H1 (cell line): ENCODE measurements at regions not wholly inside any gene's neighbourhood (a gene's known extent, or its start where the extent isn't known, plus 50 kb on each side); places are given as distances from the start of the nearest gene placed in this dataset.

Source experiments
- CTCF ChIA-PET: fragments of 300-600 bp; sonication (Branson Sonifier 250); formaldehyde crosslinking; loops from one replicate; lab custom pipeline; 2021; ENCODE audit not compliant: partially characterized antibody; lab: Charles Lee
- POLR2A ChIA-PET: fragments of 300-600 bp; sonication (Branson Sonifier 250); formaldehyde crosslinking; loops from one replicate; lab custom pipeline; 2021; ENCODE audit warnings: inconsistent platforms; ENCODE audit not compliant: partially characterized antibody; lab: Charles Lee
- DNase-seq, 2 experiments: peaks; one replicate each; pipeline versions ENCODE4 v3.0.0 to v3.0.0-alpha.2; 2010 to 2022; ENCODE audit warnings: low spot score in 2 of 2, low read depth in 1 of 2, mixed read lengths in 1 of 2
- FAIRE-seq: peaks from 2 replicates; lab custom pipeline; 2011; peaks lifted over from hg19 to GRCh38; lab: Jason Lieb, UNC
- H2AFZ ChIP-seq: 2 replicates; pipeline ENCODE4 v1.8.1; 2012; ENCODE audit warnings: low read length, inconsistent platforms
- H2AK5ac ChIP-seq: 2 replicates; pipeline ENCODE4 v1.6.1; 2013; ENCODE audit warnings: low read depth, low read length
- H2BK120ac ChIP-seq: replicated peaks from 2 replicates; pipeline ENCODE3; 2013; ENCODE audit warnings: low read depth, low read length, inconsistent platforms
- H2BK12ac ChIP-seq: 2 replicates; pipeline ENCODE4 v1.6.1; 2013; ENCODE audit warnings: low read depth, low read length
- H2BK15ac ChIP-seq: 2 replicates; pipeline ENCODE4 v1.6.1; 2013; ENCODE audit warnings: low read length
- H2BK20ac ChIP-seq: 2 replicates; pipeline ENCODE4 v1.6.1; 2013; ENCODE audit warnings: low read length
- H2BK5ac ChIP-seq: 2 replicates; pipeline ENCODE4 v1.6.1; 2013; ENCODE audit warnings: low read depth, low read length
- H3K14ac ChIP-seq: 2 replicates; pipeline ENCODE4 v1.6.1; 2013; ENCODE audit warnings: inconsistent platforms; ENCODE audit not compliant: insufficient read length
- H3K18ac ChIP-seq: 2 replicates; pipeline ENCODE4 v1.6.1; 2013; ENCODE audit warnings: low read length; ENCODE audit errors: extremely low read depth
- H3K23ac ChIP-seq: 2 replicates; pipeline ENCODE4 v1.6.1; 2013; ENCODE audit warnings: inconsistent platforms; ENCODE audit not compliant: insufficient read length
- H3K23me2 ChIP-seq: 2 replicates; pipeline ENCODE4 v1.6.1; 2013; ENCODE audit warnings: low read depth, low read length
- H3K27ac ChIP-seq: 2 replicates; pipeline ENCODE4 v1.6.1; 2011; ENCODE audit warnings: low read depth, low read length, inconsistent platforms
- H3K27me3 ChIP-seq, 4 experiments: replicated peaks in 1 of 4; 1 replicate in 1 of 4; 2 replicates in 3 of 4; pipeline versions ENCODE4 v1.6.1 to v1.8.1; 2011 to 2013; ENCODE audit warnings: low read length in 3 of 4, mild to moderate bottlenecking in 3 of 4, inconsistent platforms in 2 of 4, mixed read lengths in 2 of 4, moderate library complexity in 1 of 4; ENCODE audit not compliant: control insufficient read depth in 3 of 4, insufficient read depth in 3 of 4; ENCODE audit errors: extremely low read depth in 1 of 4
- H3K36me3 ChIP-seq, 4 experiments: 2 replicates each; pipeline versions ENCODE4 v1.6.1 to v1.8.1; 2011 to 2013; ENCODE audit warnings: mild to moderate bottlenecking in 4 of 4, low read length in 3 of 4, moderate library complexity in 2 of 4, control low read depth in 1 of 4, inconsistent platforms in 1 of 4; ENCODE audit not compliant: insufficient read depth in 4 of 4, control insufficient read depth in 2 of 4
- H3K4ac ChIP-seq: replicated peaks from 2 replicates; pipeline ENCODE3; 2013; ENCODE audit warnings: low read length, low read depth, mixed read lengths, inconsistent platforms; ENCODE audit not compliant: insufficient read length
- H3K4me1 ChIP-seq, 4 experiments: replicated peaks in 1 of 4; 1 replicate in 1 of 4; 2 replicates in 3 of 4; pipeline versions ENCODE4 v1.6.1 to v1.8.1; 2011 to 2013; ENCODE audit warnings: low read length in 3 of 4, inconsistent platforms in 2 of 4, mixed read lengths in 1 of 4; ENCODE audit not compliant: insufficient read depth in 4 of 4, control insufficient read depth in 3 of 4
- H3K4me2 ChIP-seq, 2 experiments: 2 replicates each; pipeline versions ENCODE4 v1.6.1 to v1.8.1; 2011 to 2013; ENCODE audit warnings: low read depth in 2 of 2, low read length in 2 of 2, control low read depth in 1 of 2, inconsistent platforms in 1 of 2, mild to moderate bottlenecking in 1 of 2; ENCODE audit not compliant: insufficient read depth in 1 of 2
- H3K4me3 ChIP-seq, 4 experiments: fragments of 200-600, 300-600 bp in 1 of 4; sonication (generic), shearing (Covaris generic), sonication (Bioruptor Twin) in 1 of 4; 2 replicates each; pipeline versions ENCODE4 v1.5.1 to v1.8.1; 2011 to 2016; ENCODE audit warnings: low read length in 4 of 4, low read depth in 3 of 4, control low read depth in 2 of 4, inconsistent platforms in 2 of 4, mild to moderate bottlenecking in 2 of 4, mixed read lengths in 1 of 4, moderate library complexity in 1 of 4; ENCODE audit not compliant: insufficient read depth in 2 of 4; ENCODE audit errors: extremely low read depth in 1 of 4
- H3K56ac ChIP-seq: replicated peaks from 2 replicates; pipeline ENCODE3; 2013; ENCODE audit warnings: low read depth, mild to moderate bottlenecking, mixed read lengths, low read length, inconsistent platforms; ENCODE audit not compliant: insufficient read length
- H3K79me1 ChIP-seq: 2 replicates; pipeline ENCODE4 v1.6.1; 2013; ENCODE audit warnings: low read depth, low read length, control low read depth
- H3K79me2 ChIP-seq, 2 experiments: 2 replicates each; pipeline versions ENCODE4 v1.6.1 to v1.8.1; 2012 to 2013; ENCODE audit warnings: low read length in 2 of 2, mild to moderate bottlenecking in 2 of 2, inconsistent platforms in 1 of 2; ENCODE audit not compliant: insufficient read depth in 2 of 2, control insufficient read depth in 1 of 2
- H3K9ac ChIP-seq, 4 experiments: replicated peaks in 1 of 4; 1 replicate in 1 of 4; 2 replicates in 3 of 4; pipeline versions ENCODE4 v1.6.1 to v1.8.1; 2011 to 2013; ENCODE audit warnings: low read depth in 3 of 4, low read length in 3 of 4, control low read depth in 2 of 4, mild to moderate bottlenecking in 2 of 4, moderate library complexity in 2 of 4, inconsistent platforms in 1 of 4; ENCODE audit errors: extremely low read depth in 1 of 4
- H3K9me3 ChIP-seq, 2 experiments: 2 replicates each; pipeline versions ENCODE4 v1.6.1 to v1.8.1; 2012 to 2013; ENCODE audit warnings: mild to moderate bottlenecking in 2 of 2, moderate library complexity in 2 of 2, control low read depth in 1 of 2, inconsistent platforms in 1 of 2, low read depth in 1 of 2, low read length in 1 of 2, mixed read lengths in 1 of 2; ENCODE audit not compliant: insufficient read depth in 2 of 2
- H4K20me1 ChIP-seq, 2 experiments: replicated peaks in 1 of 2; 2 replicates each; pipeline versions ENCODE3 to v1.8.1; 2011 to 2013; ENCODE audit warnings: inconsistent platforms in 2 of 2, low read length in 2 of 2, mild to moderate bottlenecking in 1 of 2; ENCODE audit not compliant: insufficient read depth in 2 of 2, control insufficient read depth in 1 of 2
- H4K5ac ChIP-seq: 2 replicates; pipeline ENCODE4 v1.6.1; 2013; ENCODE audit warnings: low read length, low read depth, mixed read lengths, inconsistent platforms; ENCODE audit not compliant: insufficient read length
- H4K8ac ChIP-seq: 2 replicates; pipeline ENCODE4 v1.8.0; 2013; ENCODE audit warnings: mild to moderate bottlenecking, moderate library complexity, low read length, inconsistent platforms; ENCODE audit not compliant: insufficient read depth; ENCODE audit errors: extremely low read depth
- H4K91ac ChIP-seq: replicated peaks from 2 replicates; pipeline ENCODE3; 2013; ENCODE audit warnings: low read length, mixed read lengths, inconsistent platforms; ENCODE audit not compliant: insufficient read length
- BCL11A ChIP-seq, 2 experiments: IDR thresholded peaks; one replicate each; pipeline ENCODE4 v1.6.1; 2011; ENCODE audit warnings: low read depth in 2 of 2, low read length in 2 of 2, mild to moderate bottlenecking in 2 of 2
- EZH2 ChIP-seq: fragments of 200-600 bp; sonication (generic); IDR thresholded peaks from 2 replicates; pipeline ENCODE4 v1.7.1; 2012; ENCODE audit warnings: low read depth, mild to moderate bottlenecking, moderate library complexity, low read length, inconsistent platforms; ENCODE audit not compliant: severe bottlenecking
- RAD21 ChIP-seq, 2 experiments: IDR thresholded peaks in 1 of 2; conservative IDR thresholded peaks in 1 of 2; 2 replicates each; pipeline ENCODE4 v1.6.1; 2011; ENCODE audit warnings: low read depth in 2 of 2, low read length in 2 of 2, improper control_type of control experiment in 1 of 2, inconsistent platforms in 1 of 2, mild to moderate bottlenecking in 1 of 2, moderate library complexity in 1 of 2
- SIRT6 ChIP-seq: IDR thresholded peaks from one replicate; pipeline ENCODE4 v1.7.1; 2012; ENCODE audit warnings: low read length, inconsistent platforms
- SP1 ChIP-seq: IDR thresholded peaks from 2 replicates; pipeline ENCODE4 v1.6.1; 2011; ENCODE audit warnings: low read depth, low read length
- TBP ChIP-seq: IDR thresholded peaks from 2 replicates; pipeline ENCODE4 v1.6.1; 2011; ENCODE audit warnings: low read depth, low read length, improper control_type of control experiment
- WGBS, 2 experiments: shearing (Covaris generic) in 1 of 2; methylation state at CpG; one replicate each; pipeline versions ENCODE4 v1.1.6 to v1.1.7; 2013 to 2015; ENCODE audit warnings: low lambda C conversion rate in 2 of 2, mixed read lengths in 2 of 2, inconsistent platforms in 1 of 2, low coverage in 1 of 2, missing lambda C conversion rate in 1 of 2; ENCODE audit not compliant: insufficient replicate concordance in 2 of 2, insufficient coverage in 1 of 2, insufficient read length in 1 of 2; ENCODE audit errors: extremely low coverage in 1 of 2, missing lambda C conversion rate in 1 of 2; 5-methylcytosine and 5-hydroxymethylcytosine counted together
- TF ChIP-seq, protein P1 (sequence below): IDR thresholded peaks from 2 replicates; pipeline ENCODE4 v1.6.1; 2012; ENCODE audit warnings: inconsistent platforms

DNA sequence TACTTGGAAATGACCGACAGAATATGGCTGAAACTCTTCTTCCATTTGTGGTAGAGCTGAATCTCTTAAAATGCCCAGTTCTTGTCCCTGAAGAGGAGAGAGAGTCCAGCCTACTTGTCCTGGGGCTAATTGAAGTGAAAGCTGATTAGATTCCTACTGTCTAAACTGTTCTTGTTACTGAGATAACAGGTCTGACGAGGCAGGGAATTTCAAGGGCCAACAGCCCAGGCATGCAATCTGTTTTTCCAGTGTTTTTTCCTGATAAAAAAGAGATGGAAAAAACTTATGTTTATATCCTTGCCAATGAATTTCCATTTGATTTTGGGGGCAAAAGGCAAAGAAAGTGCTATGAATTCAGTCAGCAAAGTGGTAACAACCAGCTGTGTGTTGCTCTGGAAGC is 195.5 kb downstream of the ETS1 start:
- Histone ChIP-seq H2BK20ac (no peak overlapping the region), H4K20me1 (no peaks in the 10 kb centered on the region), H3K18ac (no peak overlapping the region), H3K14ac (no peak overlapping the region), H4K91ac (no peak overlapping the region), H3K23me2 (no peaks in the 10 kb centered on the region; the same call in 1 of the 2 replicates), H3K9ac (no peak overlapping the region), H2BK5ac (no peak overlapping the region), H3K27ac (no peak overlapping the region), H3K4me2 (no peak overlapping the region), H3K4ac (no peak overlapping the region), H3K56ac (no peak overlapping the region), H3K36me3 (no peaks in the 10 kb centered on the region), H4K8ac (no peak overlapping the region), H3K79me1 (no peaks in the 10 kb centered on the region), H2BK15ac (no peak overlapping the region), H3K27me3 (no peaks in the 10 kb centered on the region), H2AFZ (no peak overlapping the region), H3K23ac (no peak overlapping the region), H3K4me3 (no peak overlapping the region), H2BK120ac (no peak overlapping the region), H4K5ac (no peak overlapping the region), H3K79me2 (no peaks in the 10 kb centered on the region), H3K9me3 (no peaks in the 10 kb centered on the region), H2BK12ac (no peak overlapping the region), H2AK5ac (no peak overlapping the region), H3K4me1 (no peaks in the 10 kb centered on the region)
- no peak for FAIRE-seq
- POLR2A ChIA-PET: no interaction called here
- DNase-seq: no peak
- WGBS, 2 experiments: 93% methylated on average over 2 of the region's 2 CpGs; no CpG with 5 or more reads in 1 of the 2 experiments
- CTCF ChIA-PET: interaction anchor here (0.7 to 1.5 kb wide), 6 partner anchors 11 to 409 kb away, joined by 3 to 4 read pairs (median 3); no protein-coding TSS in a partner anchor
- TF ChIP-seq EZH2: no peak
- TF ChIP-seq, protein P1, sequence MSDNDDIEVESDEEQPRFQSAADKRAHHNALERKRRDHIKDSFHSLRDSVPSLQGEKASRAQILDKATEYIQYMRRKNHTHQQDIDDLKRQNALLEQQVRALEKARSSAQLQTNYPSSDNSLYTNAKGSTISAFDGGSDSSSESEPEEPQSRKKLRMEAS: no peak
- no peak for TF ChIP-seq BCL11A (IDR thresholded peaks at IDR 0.05; ENCODE audit: low read depth in 2 of 2, low read length in 2 of 2)
- TF ChIP-seq RAD21 (IDR thresholded peaks at IDR 0.05 in 1 of 2, conservative IDR thresholded peaks at IDR 0.05 in 1 of 2; ENCODE audit: low read depth in 2 of 2, low read length in 2 of 2): no peak
- no peak for TF ChIP-seq TBP
- TF ChIP-seq SP1: no peak
- no peak for TF ChIP-seq SIRT6
